Adrenal gland (tissue), 9 donors: ENCODE measurements at regions not wholly inside any gene's neighbourhood (a gene's known extent, or its start where the extent isn't known, plus 50 kb on each side); places are given as distances from the start of the nearest gene placed in this dataset.

ENCODE experiments used
- DNase-seq, 7 donors: peaks; one replicate each; pipeline ENCODE4 v3.0.0-alpha.2; 2019 to 2020
- H3K27ac ChIP-seq, 5 donors: fragments of 200-600 bp; sonication (generic) in 4 of 5; 1 replicate in 3 of 5; 2 replicates in 2 of 5; pipeline versions ENCODE4 v1.5.1 to v1.8.0; 2016 to 2020; ENCODE audit warnings: mild to moderate bottlenecking in 1 of 5
- H3K27me3 ChIP-seq: fragments of 200-600 bp; 2 replicates; pipeline ENCODE4 v1.8.0; 2021
- H3K36me3 ChIP-seq, 2 donors: fragments of 200-600 bp; replicated peaks in 1 of 2; 1 replicate in 1 of 2; 2 replicates in 1 of 2; pipeline versions ENCODE4 v1.5.1 to v1.8.0; 2018 to 2022
- H3K4me1 ChIP-seq, 2 donors: fragments of 200-600 bp; replicated peaks in 1 of 2; 1 replicate in 1 of 2; 2 replicates in 1 of 2; pipeline versions ENCODE4 v1.5.1 to v1.8.0; 2018 to 2021
- H3K4me3 ChIP-seq, 4 donors: fragments of 200-600 bp; sonication (generic) in 3 of 4; one replicate each; pipeline ENCODE4 v1.5.1; 2016 to 2018
- H3K9me3 ChIP-seq, 3 donors: fragments of 200-600 bp; sonication (generic) in 1 of 3; replicated peaks in 1 of 3; 1 replicate in 2 of 3; 2 replicates in 1 of 3; pipeline versions ENCODE4 v1.5.1 to v1.8.0; 2016 to 2021
- CTCF ChIP-seq, 6 experiments: fragments of 450-650 bp in 4 of 6; fragments of 200-600 bp in 2 of 6; sonication (generic) in 1 of 6; IDR thresholded peaks; 1 replicate in 5 of 6; 2 replicates in 1 of 6; pipeline versions ENCODE4 v1.5.1 to v1.8.0; 2016 to 2021; ENCODE audit warnings: antibody characterized with exemption in 6 of 6, mild to moderate bottlenecking in 2 of 6, moderate library complexity in 1 of 6
- POLR2A ChIP-seq, 2 donors: fragments of 450-650 bp; IDR thresholded peaks; one replicate each; pipeline ENCODE4 v1.6.1; 2017; ENCODE audit warnings: antibody characterized with exemption in 2 of 2, mild to moderate bottlenecking in 2 of 2, moderate library complexity in 1 of 2
- WGBS, 4 donors: extraction: QIAGEN DNeasy Blood & Tissue Kit in 2 of 4; methylation state at CpG; one replicate each; pipeline versions ENCODE4 v1.1.5 to v1.1.7; 2013 to 2017; 5-methylcytosine and 5-hydroxymethylcytosine counted together
- intact Hi-C, 2 donors: fragments of 100-400 bp; cut with DNase I; formaldehyde crosslinking; loops; one replicate each; pipeline versions ENCODE4 v1.14.1 to v1.15.0; 2022 to 2023
- donor health status: healthy with polysubstance abuse.
- donor health status: Bipolar disorder and iron deficiency.
- donor health status: DM: yes; HTN: yes; CAD: no.
- donor health status: DM: no; HTN: no; CAD: no.
- donor health status: DM: no; HTN: no; CAD: no.

- intact Hi-C loops, result no loop called here
- Histone ChIP-seq H3K4me3 (no peak overlapping the region), H3K9me3 (no peaks in the 10 kb centered on the region), H3K4me1 (no peaks in the 10 kb centered on the region), H3K27me3 (no peaks in the 10 kb centered on the region), H3K27ac (no peak overlapping the region), H3K36me3 (no peaks in the 10 kb centered on the region)
- no peak for DNase-seq
- whole genome bisulfite sequencing, 4 donors, result 62 to 80% (median 73%) methylated on average over 3 of the region's 3 CpGs
- TF ChIP-seq POLR2A (IDR thresholded peaks at IDR 0.05), result no peak
- TF ChIP-seq CTCF (IDR thresholded peaks at IDR 0.05), result no peak
These were observed 744.0 kb upstream of the CELF2 start for GRCh38 chr10:10273661-10274060.

GRCh38 chr10:10279906-10280305 is 737.8 kb upstream of the CELF2 start:
- TF ChIP-seq CTCF (IDR thresholded peaks at IDR 0.05), result no peak
- no peak for TF ChIP-seq POLR2A (IDR thresholded peaks at IDR 0.05)
- H3K36me3 ChIP-seq, result no peaks in the 10 kb centered on the region
- H3K27me3 ChIP-seq, result no peaks in the 10 kb centered on the region
- no peaks in the 10 kb centered on the region for H3K9me3 ChIP-seq
- H3K27ac ChIP-seq, result no peak overlapping the region
- no peak overlapping the region for H3K4me3 ChIP-seq
- DNase-seq, result no peak
- 73 to 85% (median 76%) methylated on average over 4 of the region's 4 CpGs for WGBS, 4 donors
- H3K4me1 ChIP-seq, result no peaks in the 10 kb centered on the region
- intact Hi-C loops, result no loop called here

- TF ChIP-seq POLR2A (IDR thresholded peaks at IDR 0.05) (no peak), CTCF (IDR thresholded peaks at IDR 0.05) (no peak)
- 51 to 77% (median 71%) methylated on average over 4 of the region's 4 CpGs for WGBS, 4 donors
These were observed 725.2 kb upstream of the CELF2 start for GRCh38 chr10:10292501-10292900.

GRCh38 chr10:10293041-10293440 is 724.6 kb upstream of the CELF2 start:
- Histone ChIP-seq H3K27ac (no peak overlapping the region), H3K4me3 (no peak overlapping the region), H3K9me3 (no peaks in the 10 kb centered on the region), H3K4me1 (no peaks in the 10 kb centered on the region), H3K36me3 (no peaks in the 10 kb centered on the region), H3K27me3 (no peaks in the 10 kb centered on the region)
- intact Hi-C loops, result no loop called here
- TF ChIP-seq POLR2A (IDR thresholded peaks at IDR 0.05) (no peak), CTCF (IDR thresholded peaks at IDR 0.05) (no peak)
- 9 to 26% (median 20%) methylated on average over 1 of the region's 1 CpG for WGBS, 4 donors
- no peak for DNase-seq

More at GRCh38 chr10:10292501-10292900, 725.2 kb upstream of the CELF2 start:
- no peaks in the 10 kb centered on the region for H3K9me3 ChIP-seq
- intact Hi-C loops, result no loop called here
- H3K36me3 ChIP-seq, result no peaks in the 10 kb centered on the region
- H3K4me3 ChIP-seq, result no peak overlapping the region
- no peak for DNase-seq
- no peak overlapping the region for H3K27ac ChIP-seq
- H3K4me1 ChIP-seq, result no peaks in the 10 kb centered on the region
- H3K27me3 ChIP-seq, result no peaks in the 10 kb centered on the region
